OCI-LY1 (cell line): ENCODE measurements at regions not wholly inside any gene's neighbourhood (a gene's known extent, or its start where the extent isn't known, plus 50 kb on each side); places are given as distances from the start of the nearest gene placed in this dataset.

Source experiments
- CTCF ChIP-seq: fragments of 200-600 bp; sonication (generic), shearing (Covaris generic); IDR thresholded peaks from 2 replicates; pipeline ENCODE4 v1.5.1; 2017; ENCODE audit warnings: mild to moderate bottlenecking, antibody characterized with exemption, low read length, moderate library complexity, mixed read lengths
- EZH2 ChIP-seq: fragments of 200-600 bp; sonication (generic), shearing (Covaris generic); IDR thresholded peaks from 2 replicates; pipeline ENCODE4 v1.8.0; 2017; ENCODE audit warnings: borderline replicate concordance, mixed run types, mild to moderate bottlenecking, antibody characterized with exemption, low read length, moderate library complexity, mixed read lengths

- TF ChIP-seq CTCF (no peak), EZH2 (no peak)
Measured at GRCh38 chr9:126057121-126057825, 269.4 kb upstream of the MVB12B start.
